ENCODE measurements at regions not wholly inside any gene's neighbourhood (a gene's known extent, or its start where the extent isn't known, plus 50 kb on each side); places are given as distances from the start of the nearest gene placed in this dataset.

DNA sequence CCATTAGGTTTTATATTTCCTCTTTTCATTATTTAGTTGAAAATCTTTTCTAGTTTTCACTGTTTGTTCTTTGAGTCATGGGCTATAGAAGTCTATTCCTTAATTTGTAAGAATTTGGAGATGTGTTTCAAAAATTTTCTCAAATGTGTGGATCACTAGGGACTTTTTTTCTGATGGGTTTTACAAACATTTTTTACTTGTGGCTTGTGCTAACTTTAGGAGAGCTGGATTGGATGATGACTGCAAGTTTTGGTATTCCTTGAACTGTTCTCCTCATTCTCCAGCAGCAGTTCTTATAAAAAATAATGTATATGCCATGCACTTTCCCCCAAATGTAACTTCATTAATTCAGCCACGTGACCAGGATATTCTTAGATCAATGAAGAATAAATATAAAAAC lies 94.7 kb upstream of the CWC22 start:
- TF ChIP-seq, protein P1, sequence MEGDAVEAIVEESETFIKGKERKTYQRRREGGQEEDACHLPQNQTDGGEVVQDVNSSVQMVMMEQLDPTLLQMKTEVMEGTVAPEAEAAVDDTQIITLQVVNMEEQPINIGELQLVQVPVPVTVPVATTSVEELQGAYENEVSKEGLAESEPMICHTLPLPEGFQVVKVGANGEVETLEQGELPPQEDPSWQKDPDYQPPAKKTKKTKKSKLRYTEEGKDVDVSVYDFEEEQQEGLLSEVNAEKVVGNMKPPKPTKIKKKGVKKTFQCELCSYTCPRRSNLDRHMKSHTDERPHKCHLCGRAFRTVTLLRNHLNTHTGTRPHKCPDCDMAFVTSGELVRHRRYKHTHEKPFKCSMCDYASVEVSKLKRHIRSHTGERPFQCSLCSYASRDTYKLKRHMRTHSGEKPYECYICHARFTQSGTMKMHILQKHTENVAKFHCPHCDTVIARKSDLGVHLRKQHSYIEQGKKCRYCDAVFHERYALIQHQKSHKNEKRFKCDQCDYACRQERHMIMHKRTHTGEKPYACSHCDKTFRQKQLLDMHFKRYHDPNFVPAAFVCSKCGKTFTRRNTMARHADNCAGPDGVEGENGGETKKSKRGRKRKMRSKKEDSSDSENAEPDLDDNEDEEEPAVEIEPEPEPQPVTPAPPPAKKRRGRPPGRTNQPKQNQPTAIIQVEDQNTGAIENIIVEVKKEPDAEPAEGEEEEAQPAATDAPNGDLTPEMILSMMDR (conservative IDR thresholded peaks at IDR 0.05): no peak
- no peak for TF ChIP-seq EZH2 (IDR thresholded peaks at IDR 0.05; ENCODE audit: low read depth)
